Astrocyte (in vitro differentiated cells and primary cell): ENCODE measurements at regions not wholly inside any gene's neighbourhood (a gene's known extent, or its start where the extent isn't known, plus 50 kb on each side); places are given as distances from the start of the nearest gene placed in this dataset.

ENCODE experiments used
- DNase-seq: peaks from one replicate; pipeline ENCODE4 v3.0.0-alpha.2; 2010; ENCODE audit warnings: low read depth
- FAIRE-seq: peaks from 2 replicates; lab custom pipeline; 2011; peaks lifted over from hg19 to GRCh38; lab: Jason Lieb, UNC
- H2AFZ ChIP-seq: 2 replicates; pipeline ENCODE4 v1.6.0; 2012; ENCODE audit warnings: low read depth, low read length, inconsistent platforms
- H3K27ac ChIP-seq: 2 replicates; pipeline ENCODE4 v1.5.1; 2011; ENCODE audit warnings: low read depth, low read length, inconsistent platforms
- H3K27me3 ChIP-seq: 2 replicates; pipeline ENCODE4 v1.6.0; 2011; ENCODE audit warnings: low read length, inconsistent platforms; ENCODE audit not compliant: insufficient read depth
- H3K36me3 ChIP-seq: 2 replicates; pipeline ENCODE4 v1.5.1; 2011; ENCODE audit warnings: low read length, inconsistent platforms; ENCODE audit not compliant: insufficient read depth
- H3K4me1 ChIP-seq: 2 replicates; pipeline ENCODE4 v1.5.1; 2011; ENCODE audit warnings: low read length, inconsistent platforms; ENCODE audit not compliant: insufficient read depth
- H3K4me2 ChIP-seq: 2 replicates; pipeline ENCODE4 v1.6.0; 2012; ENCODE audit warnings: low read length, inconsistent platforms
- H3K4me3 ChIP-seq: 2 replicates; pipeline ENCODE4 v1.5.1; 2011; ENCODE audit warnings: low read depth, mild to moderate bottlenecking, low read length, inconsistent platforms; ENCODE audit not compliant: insufficient read depth
- H3K79me2 ChIP-seq: 2 replicates; pipeline ENCODE4 v1.6.0; 2012; ENCODE audit warnings: mild to moderate bottlenecking, low read length, inconsistent platforms; ENCODE audit not compliant: insufficient read depth
- H3K9ac ChIP-seq: 2 replicates; pipeline ENCODE4 v1.6.0; 2012; ENCODE audit warnings: mild to moderate bottlenecking, low read length, inconsistent platforms
- H3K9me3 ChIP-seq: 2 replicates; pipeline ENCODE4 v1.5.1; 2012; ENCODE audit warnings: low read depth, mild to moderate bottlenecking, low read length, inconsistent platforms; ENCODE audit not compliant: insufficient read depth
- H4K20me1 ChIP-seq: 2 replicates; pipeline ENCODE4 v1.6.0; 2012; ENCODE audit warnings: low read length, inconsistent platforms; ENCODE audit not compliant: insufficient read depth
- H3K27ac Mint-ChIP-seq: one replicate; pipeline ENCODE4 v1.8.0; 2021; ENCODE audit warnings: mild to moderate bottlenecking, mixed read lengths; ENCODE audit not compliant: unreplicated experiment
- H3K27me3 Mint-ChIP-seq: one replicate; pipeline ENCODE4 v1.8.0; 2021; ENCODE audit warnings: low read depth, mixed read lengths; ENCODE audit not compliant: unreplicated experiment
- H3K36me3 Mint-ChIP-seq: one replicate; pipeline ENCODE4 v1.8.0; 2021; ENCODE audit warnings: low read depth, mixed read lengths; ENCODE audit not compliant: unreplicated experiment
- H3K4me1 Mint-ChIP-seq: one replicate; pipeline ENCODE4 v1.8.0; 2021; ENCODE audit warnings: low read depth, mixed read lengths; ENCODE audit not compliant: unreplicated experiment
- H3K4me3 Mint-ChIP-seq: one replicate; pipeline ENCODE4 v1.8.0; 2021; ENCODE audit warnings: mild to moderate bottlenecking, moderate library complexity, mixed read lengths; ENCODE audit not compliant: unreplicated experiment
- H3K9me3 Mint-ChIP-seq: one replicate; pipeline ENCODE4 v1.8.0; 2021; ENCODE audit warnings: mild to moderate bottlenecking, mixed read lengths; ENCODE audit not compliant: unreplicated experiment
- CTCF ChIP-seq: IDR thresholded peaks from 2 replicates; pipeline ENCODE4 v1.5.1; 2011; ENCODE audit warnings: low read depth, mild to moderate bottlenecking, inconsistent platforms, low read length, moderate library complexity; ENCODE audit not compliant: insufficient read depth
- EZH2 ChIP-seq: IDR thresholded peaks from 2 replicates; pipeline ENCODE4 v1.6.1; 2012; ENCODE audit warnings: mild to moderate bottlenecking, low read length, inconsistent platforms; ENCODE audit not compliant: insufficient read depth

GRCh38 chr2:152907046-152907445 is 188.6 kb downstream of the ARL6IP6 start:
- Mint-ChIP-seq H3K27ac (no peak overlapping the region), H3K27me3 (no peaks in the 10 kb centered on the region), H3K4me3 (no peak overlapping the region), H3K4me1 (no peaks in the 10 kb centered on the region), H3K36me3 (no peaks in the 10 kb centered on the region), H3K9me3 (no peaks in the 10 kb centered on the region)
- Histone ChIP-seq H3K9ac (no peak overlapping the region), H3K27me3 (no peaks in the 10 kb centered on the region), H3K4me2 (no peak overlapping the region), H3K36me3 (no peaks in the 10 kb centered on the region), H2AFZ (no peak overlapping the region), H3K4me1 (no peaks in the 10 kb centered on the region), H3K27ac (no peak overlapping the region), H3K79me2 (no peaks in the 10 kb centered on the region), H3K4me3 (no peak overlapping the region), H4K20me1 (no peaks in the 10 kb centered on the region), H3K9me3 (no peaks in the 10 kb centered on the region)
- DNase-seq (no peak), FAIRE-seq (no peak)
- TF ChIP-seq EZH2, result no peak
- no peak for TF ChIP-seq CTCF

- H3K4me3 ChIP-seq, result no peak overlapping the region
- no peak overlapping the region for H2AFZ ChIP-seq
- no peak for FAIRE-seq
- Mint-ChIP-seq H3K4me1 (no peaks in the 10 kb centered on the region), H3K27ac (no peak overlapping the region), H3K36me3 (no peaks in the 10 kb centered on the region), H3K9me3 (no peaks in the 10 kb centered on the region), H3K4me3 (no peak overlapping the region), H3K27me3 (no peaks in the 10 kb centered on the region)
- H3K4me2 ChIP-seq, result no peak overlapping the region
- no peaks in the 10 kb centered on the region for H3K36me3 ChIP-seq
- TF ChIP-seq EZH2 (no peak), CTCF (no peak)
- no peaks in the 10 kb centered on the region for H3K79me2 ChIP-seq
- H4K20me1 ChIP-seq, result no peaks in the 10 kb centered on the region
- no peaks in the 10 kb centered on the region for H3K9me3 ChIP-seq
- H3K9ac ChIP-seq, result no peak overlapping the region
- no peak for DNase-seq
- H3K27me3 ChIP-seq, result no peaks in the 10 kb centered on the region
- H3K27ac ChIP-seq, result no peak overlapping the region
- H3K4me1 ChIP-seq, result no peaks in the 10 kb centered on the region
Measured at GRCh38 chr2:152894051-152894450, 175.6 kb downstream of the ARL6IP6 start.

GRCh38 chr2:152890736-152891135 is 172.3 kb downstream of the ARL6IP6 start:
- no peak overlapping the region for H3K27ac Mint-ChIP-seq
- Histone ChIP-seq H2AFZ (no peak overlapping the region), H3K4me2 (no peak overlapping the region), H3K36me3 (no peaks in the 10 kb centered on the region), H3K4me3 (no peak overlapping the region), H3K4me1 (no peaks in the 10 kb centered on the region), H3K9ac (no peak overlapping the region), H3K79me2 (no peaks in the 10 kb centered on the region), H3K9me3 (no peaks in the 10 kb centered on the region), H3K27me3 (no peaks in the 10 kb centered on the region), H3K27ac (no peak overlapping the region), H4K20me1 (no peaks in the 10 kb centered on the region)
- H3K4me3 Mint-ChIP-seq, result no peak overlapping the region
- TF ChIP-seq CTCF, result no peak
- TF ChIP-seq EZH2, result no peak
- FAIRE-seq (no peak), DNase-seq (no peak)
- no peaks in the 10 kb centered on the region for H3K4me1 Mint-ChIP-seq
- no peaks in the 10 kb centered on the region for H3K27me3 Mint-ChIP-seq
- H3K9me3 Mint-ChIP-seq, result no peaks in the 10 kb centered on the region
- no peaks in the 10 kb centered on the region for H3K36me3 Mint-ChIP-seq
